Thyroid gland (tissue), 4 donors: ENCODE measurements at regions not wholly inside any gene's neighbourhood (a gene's known extent, or its start where the extent isn't known, plus 50 kb on each side); places are given as distances from the start of the nearest gene placed in this dataset.

ENCODE experiments used
- CTCF ChIP-seq, 6 experiments: fragments of 200-600 bp in 3 of 6; fragments of 450-650 bp in 3 of 6; sonication (generic) in 3 of 6; IDR thresholded peaks; one replicate each; pipeline ENCODE4 v1.5.1; 2016 to 2019; ENCODE audit warnings: antibody characterized with exemption in 6 of 6, mild to moderate bottlenecking in 2 of 6, inconsistent platforms in 1 of 6, moderate library complexity in 1 of 6
- POLR2A ChIP-seq, 2 donors: fragments of 450-650 bp; IDR thresholded peaks; one replicate each; pipeline ENCODE4 v1.6.1; 2017; ENCODE audit warnings: antibody characterized with exemption in 2 of 2, mild to moderate bottlenecking in 2 of 2, moderate library complexity in 1 of 2

GRCh38 chr9:75451505-75451904 lies 363.2 kb downstream of the OSTF1 start:
- no peak for TF ChIP-seq POLR2A (IDR thresholded peaks at IDR 0.05)
- TF ChIP-seq CTCF (IDR thresholded peaks at IDR 0.05) = no peak
